Epithelial cell of esophagus (primary cell): ENCODE measurements at regions not wholly inside any gene's neighbourhood (a gene's known extent, or its start where the extent isn't known, plus 50 kb on each side); places are given as distances from the start of the nearest gene placed in this dataset.

ENCODE experiments used
- DNase-seq: peaks from one replicate; pipeline ENCODE4 v3.0.0; 2010; ENCODE audit warnings: low read depth
- H3K4me3 ChIP-seq: 2 replicates; pipeline ENCODE4 v1.5.1; 2011; ENCODE audit warnings: mild to moderate bottlenecking, low read length, control low read depth
- CTCF ChIP-seq: IDR thresholded peaks from 2 replicates; pipeline ENCODE4 v1.5.1; 2011; ENCODE audit warnings: low read depth, mild to moderate bottlenecking, low read length, control low read depth, inconsistent platforms; ENCODE audit not compliant: insufficient read depth; ENCODE audit errors: missing control alignments

DNA sequence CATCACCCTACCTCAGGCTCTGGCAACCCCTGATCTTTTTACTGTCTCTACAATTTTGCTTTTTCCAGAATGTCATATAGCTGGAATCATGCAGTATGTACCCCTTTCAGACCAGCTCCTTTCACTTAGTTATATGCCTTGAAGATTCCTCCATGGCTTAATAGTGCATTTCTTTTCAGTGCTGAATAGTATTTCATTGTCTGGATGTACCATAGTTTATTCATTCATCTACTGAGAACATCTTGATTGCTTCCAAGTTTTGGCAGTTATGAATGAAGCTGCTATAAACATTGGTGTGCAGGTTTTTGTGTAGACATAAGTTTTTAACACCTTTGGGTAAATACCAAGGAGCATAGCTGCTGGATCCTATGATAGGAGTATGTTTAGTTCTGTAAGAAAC is 50.8 kb upstream of the ANP32A start:
- no peak overlapping the region for H3K4me3 ChIP-seq
- TF ChIP-seq CTCF: no peak
- DNase-seq: no peak

- no peak for TF ChIP-seq CTCF
- no peak for DNase-seq
Observed at GRCh38 chr15:68874788-68875187, 54.1 kb upstream of the ANP32A start.

GRCh38 chr15:68875377-68876116 is 54.8 kb upstream of the SPESP1 start:
- H3K4me3 ChIP-seq: peak overlapping the region; percentile 5

More at GRCh38 chr15:68874788-68875187, 54.1 kb upstream of the ANP32A start:
- no peak overlapping the region for H3K4me3 ChIP-seq

DNA sequence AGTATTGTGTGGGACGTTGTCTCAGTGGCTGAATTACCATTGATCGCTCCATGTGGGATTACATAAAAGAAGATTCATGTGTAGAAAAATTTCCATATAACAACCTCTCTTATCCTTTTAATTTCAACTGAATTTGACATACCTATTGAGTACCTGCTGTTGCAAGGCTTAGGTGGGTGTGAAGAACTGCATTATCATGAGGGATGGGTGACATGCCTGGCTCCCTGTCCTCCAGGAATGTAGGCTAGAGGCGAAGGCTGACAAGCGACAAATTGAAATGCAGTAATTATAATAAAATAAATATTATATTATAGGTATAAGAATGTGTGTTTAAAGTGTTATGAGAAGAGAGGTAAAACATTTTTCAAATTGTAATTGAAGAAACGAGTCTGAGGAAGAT is 52.7 kb upstream of the SPESP1 start:
- TF ChIP-seq CTCF: no peak
- DNase-seq: no peak
- H3K4me3 ChIP-seq: no peak overlapping the region

More at GRCh38 chr15:68875377-68876116, 54.8 kb upstream of the SPESP1 start:
- peak; percentile 88 for TF ChIP-seq CTCF
- peak; percentile 89 for DNase-seq

DNA sequence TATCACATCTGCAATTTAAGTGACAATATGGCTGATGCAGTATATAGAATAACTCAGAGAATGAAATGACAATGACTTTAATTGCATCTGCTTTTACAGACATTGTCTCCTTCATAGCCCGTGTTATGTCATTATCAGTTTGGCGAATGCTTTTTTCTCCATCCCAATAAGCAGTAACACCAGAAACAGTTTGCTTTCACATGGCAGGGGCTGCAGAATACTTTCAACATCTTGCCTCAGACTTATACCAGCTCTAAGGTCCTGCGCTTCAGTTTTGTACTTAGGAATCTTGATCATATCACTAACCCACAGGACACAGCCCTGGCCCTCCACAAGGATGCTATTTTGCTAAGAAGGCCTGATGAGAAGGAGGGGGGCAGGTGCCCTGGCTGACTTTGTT is 49.9 kb upstream of the SPESP1 start:
- no peak overlapping the region for H3K4me3 ChIP-seq
- TF ChIP-seq CTCF: no peak
- no peak for DNase-seq
